Brain microvascular endothelial cell (primary cell): ENCODE measurements at regions not wholly inside any gene's neighbourhood (a gene's known extent, or its start where the extent isn't known, plus 50 kb on each side); places are given as distances from the start of the nearest gene placed in this dataset.
A peak's percentile ranks its signal among the peaks of the same experiment; 100 is the strongest.

Experiments used
- DNase-seq: peaks from one replicate; pipeline ENCODE4 v3.0.0-alpha.2; 2020
- H3K27ac ChIP-seq: fragments of 250-450 bp; sonication (Bioruptor Pico); 2 replicates; pipeline ENCODE4 v1.5.1; 2020; ENCODE audit warnings: mild to moderate bottlenecking, moderate library complexity
- H3K27me3 ChIP-seq: fragments of 250-450 bp; sonication (Bioruptor Pico); replicated peaks from 2 replicates; pipeline ENCODE4 v1.5.1; 2020; ENCODE audit warnings: mild to moderate bottlenecking
- H3K36me3 ChIP-seq: fragments of 250-450 bp; sonication (Bioruptor Pico); replicated peaks from 2 replicates; pipeline ENCODE4 v1.5.1; 2020; ENCODE audit warnings: mild to moderate bottlenecking
- H3K4me3 ChIP-seq: 2 replicates; pipeline ENCODE4 v1.5.1; 2011; ENCODE audit warnings: low read depth, mild to moderate bottlenecking, control low read depth, low read length, moderate library complexity
- CTCF ChIP-seq: IDR thresholded peaks from 2 replicates; pipeline ENCODE4 v1.5.1; 2011; ENCODE audit warnings: low read depth, mild to moderate bottlenecking, moderate library complexity, low read length, control low read depth, inconsistent platforms; ENCODE audit errors: missing control alignments
- in situ Hi-C: cut with HindIII; loops from 2 replicates; pipeline ENCODE4 v1.10.0; 2017; ENCODE audit warnings: low sequenced_read_pairs, low pct_ligation_motif_present

- H3K27ac ChIP-seq = no peak overlapping the region
- in situ Hi-C loops = no loop called here
- TF ChIP-seq CTCF = no peak
Measured at GRCh38 chr4:170627418-170627817, 537.7 kb upstream of the AADAT start.

GRCh38 chr4:170623899-170624298 is 534.1 kb upstream of the AADAT start:
- no peak for DNase-seq
- Histone ChIP-seq H3K27me3 (no peaks in the 10 kb centered on the region), H3K4me3 (no peak overlapping the region), H3K27ac (no peak overlapping the region), H3K36me3 (no peaks in the 10 kb centered on the region)
- no peak for TF ChIP-seq CTCF
- in situ Hi-C loops = no loop called here

More at GRCh38 chr4:170627418-170627817, 537.7 kb upstream of the AADAT start:
- no peak for DNase-seq
- no peak overlapping the region for H3K4me3 ChIP-seq
- H3K36me3 ChIP-seq = no peaks in the 10 kb centered on the region
- no peaks in the 10 kb centered on the region for H3K27me3 ChIP-seq

- Histone ChIP-seq H3K27me3 (no peaks in the 10 kb centered on the region), H3K36me3 (no peaks in the 10 kb centered on the region), H3K27ac (no peak overlapping the region), H3K4me3 (no peak overlapping the region)
- DNase-seq = no peak
- no peak for TF ChIP-seq CTCF
- in situ Hi-C loops = no loop called here
Measured at GRCh38 chr4:170610434-170610833, 520.7 kb upstream of the AADAT start.

GRCh38 chr4:170599894-170600293 is 510.1 kb upstream of the AADAT start:
- DNase-seq = no peak
- Histone ChIP-seq H3K27ac (no peak overlapping the region), H3K4me3 (no peak overlapping the region), H3K36me3 (no peaks in the 10 kb centered on the region), H3K27me3 (no peaks in the 10 kb centered on the region)
- in situ Hi-C loops = no loop called here
- no peak for TF ChIP-seq CTCF

- Histone ChIP-seq H3K4me3 (no peak overlapping the region), H3K27ac (no peak overlapping the region), H3K36me3 (no peaks in the 10 kb centered on the region), H3K27me3 (no peaks in the 10 kb centered on the region)
- in situ Hi-C loops = no loop called here
- DNase-seq = no peak
- TF ChIP-seq CTCF = no peak
Measured at GRCh38 chr4:170591076-170591475, 501.3 kb upstream of the AADAT start.

- peak; percentile 6 for DNase-seq
- in situ Hi-C loops = no loop called here
- peak; percentile 16 for TF ChIP-seq CTCF
Measured at GRCh38 chr4:170589597-170590191, 499.9 kb upstream of the AADAT start.

More at GRCh38 chr4:170589597-170590191, 499.9 kb upstream of the AADAT start:
- Histone ChIP-seq H3K27me3 (no peaks in the 10 kb centered on the region), H3K27ac (no peak overlapping the region), H3K36me3 (no peaks in the 10 kb centered on the region), H3K4me3 (no peak overlapping the region)
